HCT116 (cell line): ENCODE measurements at regions not wholly inside any gene's neighbourhood (a gene's known extent, or its start where the extent isn't known, plus 50 kb on each side); places are given as distances from the start of the nearest gene placed in this dataset.

Experiments
- ATAC-seq: fragments of 200-7000 bp; cut with Tn5 transposase; 2 replicates; pipeline ENCODE4 v1.9.1; 2020; ENCODE audit warnings: mild to moderate bottlenecking, moderate library complexity
- BruUV-seq: library from RNA; stranded (reverse); fragments of 400-500 nt; replicated peaks from 2 replicates; lab custom pipeline; 2021; lab: Mats Ljungman, UMichigan
- CTCF ChIA-PET: fragments of 300-600 bp; sonication (Branson Sonifier 250); formaldehyde crosslinking; loops from one replicate; lab custom pipeline; 2021; ENCODE audit warnings: antibody characterized with exemption; lab: Charles Lee
- POLR2A ChIA-PET: fragments of 300-600, 350-600 bp; sonication (Branson Sonifier 250); formaldehyde crosslinking; loops from one replicate; lab custom pipeline; 2021; ENCODE audit warnings: antibody characterized with exemption; lab: Charles Lee
- RAD21 ChIA-PET, 2 experiments: fragments of 300-600 bp; sonication (Branson Sonifier 250); formaldehyde crosslinking; loops; one replicate each; lab custom pipeline; 2023; ENCODE audit warnings: low total read pairs in 2 of 2; ENCODE audit not compliant: uncharacterized antibody in 2 of 2, unreplicated experiment in 2 of 2, low non-redundant PET in 1 of 2; lab: Charles Lee
- DNase-seq: peaks from one replicate; pipeline ENCODE4 v3.0.0-alpha.2; 2010; ENCODE audit warnings: low read depth, low spot score
- H2AFZ ChIP-seq: fragments of 200-600 bp; shearing (Covaris generic), sonication (generic); 2 replicates; pipeline ENCODE4 v1.6.1; 2017; ENCODE audit warnings: low read depth, mixed run types, mixed read lengths, antibody characterized with exemption, low read length; ENCODE audit not compliant: poor library complexity, severe bottlenecking
- H3K27ac ChIP-seq: 2 replicates; pipeline ENCODE4 v1.5.1; 2012; ENCODE audit warnings: low read depth, low read length
- H3K27me3 ChIP-seq: fragments of 200-600 bp; sonication (generic); 2 replicates; pipeline ENCODE4 v1.6.1; 2016; ENCODE audit warnings: mixed run types, low read length, mixed read lengths; ENCODE audit not compliant: insufficient read depth
- H3K36me3 ChIP-seq, 2 experiments: fragments of 200-500 bp in 1 of 2; fragments of 200-600 bp in 1 of 2; sonication (Bioruptor generic) in 1 of 2; sonication (generic) in 1 of 2; 2 replicates each; pipeline versions ENCODE4 v1.5.1 to v1.6.1; 2014 to 2016; ENCODE audit warnings: low read length in 2 of 2, inconsistent platforms in 1 of 2, mixed read lengths in 1 of 2, mixed run types in 1 of 2; ENCODE audit not compliant: insufficient read depth in 2 of 2, control insufficient read depth in 1 of 2
- H3K4me1 ChIP-seq, 2 experiments: fragments of 200-600 bp in 1 of 2; sonication (generic) in 1 of 2; 2 replicates each; pipeline versions ENCODE4 v1.5.1 to v1.6.1; 2012 to 2017; ENCODE audit warnings: low read length in 2 of 2, inconsistent platforms in 1 of 2, mild to moderate bottlenecking in 1 of 2, mixed read lengths in 1 of 2, mixed run types in 1 of 2, moderate library complexity in 1 of 2; ENCODE audit not compliant: insufficient read depth in 2 of 2, control insufficient read depth in 1 of 2
- H3K4me2 ChIP-seq: fragments of 200-600 bp; sonication (generic); 2 replicates; pipeline ENCODE4 v1.6.1; 2017; ENCODE audit warnings: mixed run types, low read length, mixed read lengths
- H3K4me3 ChIP-seq, 2 experiments: fragments of 200-600 bp in 1 of 2; sonication (generic) in 1 of 2; replicated peaks in 1 of 2; 2 replicates each; pipeline ENCODE4 v1.5.1; 2011 to 2016; ENCODE audit warnings: low read length in 2 of 2, control low read depth in 1 of 2, low read depth in 1 of 2, mild to moderate bottlenecking in 1 of 2, mixed read lengths in 1 of 2, mixed run types in 1 of 2
- H3K79me2 ChIP-seq: fragments of 200-600 bp; sonication (generic); 2 replicates; pipeline ENCODE4 v1.6.1; 2017; ENCODE audit warnings: mild to moderate bottlenecking, mixed run types, low read length, moderate library complexity, mixed read lengths; ENCODE audit not compliant: insufficient read depth
- H3K9ac ChIP-seq: fragments of 200-600 bp; sonication (generic); 2 replicates; pipeline ENCODE4 v1.6.1; 2016; ENCODE audit warnings: low read length, mixed read lengths
- H3K9me2 ChIP-seq: fragments of 200-600 bp; sonication (generic), shearing (Covaris generic); 2 replicates; pipeline ENCODE4 v1.6.1; 2017; ENCODE audit warnings: mixed run types, mild to moderate bottlenecking, moderate library complexity; ENCODE audit not compliant: insufficient read depth
- H3K9me3 ChIP-seq, 2 experiments: fragments of 200-500 bp in 1 of 2; fragments of 200-600 bp in 1 of 2; sonication (Bioruptor generic) in 1 of 2; sonication (generic) in 1 of 2; 2 replicates each; pipeline ENCODE4 v1.6.1; 2014 to 2017; ENCODE audit warnings: low read length in 2 of 2, mixed read lengths in 2 of 2, inconsistent platforms in 1 of 2, low read depth in 1 of 2, mild to moderate bottlenecking in 1 of 2, mixed run types in 1 of 2, moderate library complexity in 1 of 2; ENCODE audit not compliant: control insufficient read depth in 1 of 2, insufficient read depth in 1 of 2
- H4K20me1 ChIP-seq: fragments of 200-600 bp; sonication (generic), shearing (Covaris generic); 2 replicates; pipeline ENCODE4 v1.6.1; 2017; ENCODE audit warnings: mixed run types, mild to moderate bottlenecking, moderate library complexity; ENCODE audit not compliant: insufficient read depth
- CTCF ChIP-seq, 3 experiments: fragments of 200-600 bp in 1 of 3; sonication (generic) in 1 of 3; IDR thresholded peaks in 2 of 3; conservative IDR thresholded peaks in 1 of 3; 2 replicates each; pipeline ENCODE4 v1.5.1; 2012 to 2017; ENCODE audit warnings: low read depth in 2 of 3, low read length in 2 of 3, antibody characterized with exemption in 1 of 3, borderline replicate concordance in 1 of 3, control low read depth in 1 of 3, mild to moderate bottlenecking in 1 of 3, mixed read lengths in 1 of 3, mixed run types in 1 of 3, moderate library complexity in 1 of 3; ENCODE audit not compliant: insufficient read depth in 1 of 3
- EGR1 ChIP-seq: IDR thresholded peaks from 2 replicates; pipeline ENCODE4 v1.6.1; 2012; ENCODE audit warnings: low read depth
- ELF1 ChIP-seq: IDR thresholded peaks from 2 replicates; pipeline ENCODE4 v1.6.1; 2012; ENCODE audit warnings: low read depth, borderline replicate concordance
- EZH2 ChIP-seq: fragments of 200-600 bp; sonication (generic); IDR thresholded peaks from 2 replicates; pipeline ENCODE4 v1.6.1; 2017; ENCODE audit warnings: antibody characterized with exemption, mixed run types
- EZH2phosphoT487 ChIP-seq: fragments of 200-600 bp; IDR thresholded peaks from 2 replicates; pipeline ENCODE4 v1.6.1; 2018; ENCODE audit warnings: antibody characterized with exemption, borderline replicate concordance
- FOSL1 ChIP-seq: IDR thresholded peaks from 2 replicates; pipeline ENCODE4 v1.6.1; 2012; ENCODE audit warnings: low read depth
- JUND ChIP-seq: IDR thresholded peaks from 2 replicates; pipeline ENCODE4 v1.6.1; 2012
- MAX ChIP-seq: IDR thresholded peaks from 2 replicates; pipeline ENCODE4 v1.6.1; 2012
- POLR2A ChIP-seq: IDR thresholded peaks from 2 replicates; pipeline ENCODE4 v1.7.0; 2011; ENCODE audit warnings: borderline replicate concordance; ENCODE audit not compliant: insufficient read depth, insufficient read length; ENCODE audit errors: extremely low read depth
- POLR2AphosphoS5 ChIP-seq: IDR thresholded peaks from 2 replicates; pipeline ENCODE4 v1.6.1; 2011; ENCODE audit warnings: mild to moderate bottlenecking, low read depth, low read length, moderate library complexity
- RAD21 ChIP-seq: IDR thresholded peaks from 2 replicates; pipeline ENCODE4 v1.6.1; 2012; ENCODE audit warnings: low read depth, mild to moderate bottlenecking
- REST ChIP-seq: IDR thresholded peaks from 2 replicates; pipeline ENCODE4 v1.6.1; 2012; ENCODE audit warnings: low read depth
- SIN3A ChIP-seq: IDR thresholded peaks from 2 replicates; pipeline ENCODE4 v1.6.1; 2012; ENCODE audit warnings: low read depth
- SP1 ChIP-seq: IDR thresholded peaks from 2 replicates; pipeline ENCODE4 v1.6.1; 2012; ENCODE audit warnings: low read depth
- TCF7L2 ChIP-seq: IDR thresholded peaks from 2 replicates; pipeline ENCODE4 v1.7.0; 2011; ENCODE audit warnings: borderline replicate concordance, inconsistent platforms; ENCODE audit not compliant: insufficient read depth, insufficient read length; ENCODE audit errors: extremely low read depth
- ZFX ChIP-seq: fragments of 450-650 bp; IDR thresholded peaks from 2 replicates; pipeline ENCODE4 v1.6.1; 2017
- ZNF274 ChIP-seq: fragments of 200-500 bp; sonication (Bioruptor generic); IDR thresholded peaks from 2 replicates; pipeline ENCODE4 v1.6.1; 2014; ENCODE audit warnings: mild to moderate bottlenecking, low read depth, low read length, inconsistent platforms
- intact Hi-C: fragments of 100-400 bp; cut with micrococcal nuclease; formaldehyde crosslinking; loops from 2 replicates; pipeline ENCODE4 v1.10.0; 2022

GRCh38 chr6:88220493-88220892 is 54.3 kb upstream of the CNR1 start:
- Histone ChIP-seq H3K4me2 (no peak overlapping the region), H3K36me3 (no peaks in the 10 kb centered on the region), H3K27me3 (no peaks in the 10 kb centered on the region), H3K9me2 (no peaks in the 10 kb centered on the region), H3K9ac (no peak overlapping the region), H3K79me2 (no peaks in the 10 kb centered on the region), H3K4me3 (no peak overlapping the region), H3K4me1 (no peaks in the 10 kb centered on the region), H2AFZ (no peak overlapping the region), H3K9me3 (no peaks in the 10 kb centered on the region), H4K20me1 (no peaks in the 10 kb centered on the region), H3K27ac (no peak overlapping the region)
- POLR2A ChIA-PET: no interaction called here
- TF ChIP-seq ZFX: no peak
- peak; percentile 85 for TF ChIP-seq REST
- no peak for TF ChIP-seq SIN3A
- RAD21 ChIA-PET: no interaction called here
- no peak for ATAC-seq
- CTCF ChIA-PET: no interaction called here
- no peak for DNase-seq
- intact Hi-C loops: no loop called here
- BruUV-seq: no TSS peak

- H3K27ac ChIP-seq: no peak overlapping the region
- no peak for DNase-seq
- POLR2A ChIA-PET: no interaction called here
Measured at GRCh38 chr6:88216182-88216581, 50.0 kb upstream of the CNR1 start.

More at GRCh38 chr6:88216182-88216581, 50.0 kb upstream of the CNR1 start:
- CTCF ChIA-PET: no interaction called here
- H3K4me3 ChIP-seq: no peak overlapping the region
- no peak overlapping the region for H2AFZ ChIP-seq
- H3K79me2 ChIP-seq: no peaks in the 10 kb centered on the region
- H3K4me2 ChIP-seq: no peak overlapping the region
- H3K27me3 ChIP-seq: peaks cover 6% of the 10 kb centered on the region; the same call in 1 of the 2 replicates
- TF ChIP-seq EZH2 (no peak), POLR2AphosphoS5 (no peak), RAD21 (no peak), FOSL1 (no peak), SP1 (no peak), EGR1 (no peak), TCF7L2 (no peak), ZNF274 (no peak), CTCF (IDR thresholded peaks at IDR 0.05 in 2 of 3, conservative IDR thresholded peaks at IDR 0.05 in 1 of 3; ENCODE audit: borderline replicate concordance in 1 of 3, insufficient read depth in 1 of 3, low read depth in 2 of 3, low read length in 2 of 3) (no peak), JUND (no peak), ELF1 (no peak), MAX (no peak), POLR2A (no peak), EZH2phosphoT487 (no peak)
- TF ChIP-seq, all 23 proteins: peak for 0
- Histone ChIP-seq H3K9me3 (no peaks in the 10 kb centered on the region), H3K36me3 (no peaks in the 10 kb centered on the region), H3K4me1 (no peaks in the 10 kb centered on the region), H4K20me1 (no peaks in the 10 kb centered on the region), H3K9me2 (no peaks in the 10 kb centered on the region), H3K9ac (no peak overlapping the region)
- no TSS peak for BruUV-seq
- RAD21 ChIA-PET: no interaction called here
- no peak for ATAC-seq
- intact Hi-C loops: no loop called here
